ENCODE measurements at regions not wholly inside any gene's neighbourhood (a gene's known extent, or its start where the extent isn't known, plus 50 kb on each side); places are given as distances from the start of the nearest gene placed in this dataset.
"Not testable (repeated sequence)": the region's sequence is repeated elsewhere in the genome, so short reads cannot be mapped to it uniquely, and the experiment has no call there.

DNA sequence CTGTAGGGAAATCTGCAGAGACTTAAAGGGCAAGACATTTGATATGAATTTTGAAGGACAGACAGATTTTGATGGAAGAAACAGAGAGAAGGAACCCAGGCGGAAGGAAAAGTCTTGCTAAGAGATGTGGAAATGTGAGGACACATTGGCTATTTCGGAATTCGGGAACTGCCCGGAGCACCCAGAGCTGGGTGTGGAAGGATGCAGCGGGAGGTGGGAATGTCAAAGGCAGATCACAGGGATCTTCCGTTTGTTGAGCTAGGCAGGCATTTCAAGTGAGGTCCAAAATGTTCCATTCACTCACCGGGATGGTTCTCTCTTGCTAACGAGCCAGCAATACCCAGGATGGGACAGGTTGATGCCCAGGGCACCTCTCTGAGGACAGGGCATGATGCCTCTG, 87.2 kb upstream of the CTBP2 start:
- in situ Hi-C loops (cut with MboI; ENCODE audit: low pct_unique_long_range_greater_than_20kb, low sequenced_read_pairs, unreplicated experiment) = no loop called here

DNA sequence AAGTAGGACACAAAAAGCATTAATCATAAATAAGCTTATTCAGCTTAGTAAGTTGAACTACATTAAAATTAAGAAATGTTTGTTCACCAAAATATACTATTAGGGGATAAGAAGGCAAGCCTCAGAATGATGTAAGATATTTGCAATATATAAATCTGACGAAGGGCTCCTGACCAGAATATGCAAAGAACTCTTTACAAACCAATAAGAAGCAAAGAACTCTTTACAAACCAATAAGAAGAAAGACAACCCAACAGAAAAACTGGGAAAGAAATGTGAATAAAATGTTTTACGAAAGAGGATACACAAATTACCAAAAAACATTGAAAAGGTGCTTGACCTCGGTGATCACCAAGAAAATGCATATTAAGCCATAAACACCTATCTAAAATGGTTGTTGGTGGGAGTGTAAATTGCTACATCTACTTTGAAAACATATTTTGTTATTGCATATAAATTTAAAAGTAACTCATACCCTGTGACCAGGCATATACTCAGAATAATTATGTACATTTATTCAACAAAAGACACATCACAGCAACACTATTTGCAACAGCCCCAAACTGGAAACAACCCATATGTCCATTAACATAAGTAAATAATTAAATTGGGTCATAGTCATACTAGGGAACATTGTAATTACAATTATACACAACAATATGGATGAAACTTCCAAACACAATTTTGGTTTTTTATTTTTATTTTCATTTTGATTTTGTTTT, 83.3 kb upstream of the CTBP2 start:
- in situ Hi-C loops (cut with MboI; ENCODE audit: low pct_unique_long_range_greater_than_20kb, low sequenced_read_pairs, unreplicated experiment) = no loop called here
- TF ChIP-seq, protein P1, sequence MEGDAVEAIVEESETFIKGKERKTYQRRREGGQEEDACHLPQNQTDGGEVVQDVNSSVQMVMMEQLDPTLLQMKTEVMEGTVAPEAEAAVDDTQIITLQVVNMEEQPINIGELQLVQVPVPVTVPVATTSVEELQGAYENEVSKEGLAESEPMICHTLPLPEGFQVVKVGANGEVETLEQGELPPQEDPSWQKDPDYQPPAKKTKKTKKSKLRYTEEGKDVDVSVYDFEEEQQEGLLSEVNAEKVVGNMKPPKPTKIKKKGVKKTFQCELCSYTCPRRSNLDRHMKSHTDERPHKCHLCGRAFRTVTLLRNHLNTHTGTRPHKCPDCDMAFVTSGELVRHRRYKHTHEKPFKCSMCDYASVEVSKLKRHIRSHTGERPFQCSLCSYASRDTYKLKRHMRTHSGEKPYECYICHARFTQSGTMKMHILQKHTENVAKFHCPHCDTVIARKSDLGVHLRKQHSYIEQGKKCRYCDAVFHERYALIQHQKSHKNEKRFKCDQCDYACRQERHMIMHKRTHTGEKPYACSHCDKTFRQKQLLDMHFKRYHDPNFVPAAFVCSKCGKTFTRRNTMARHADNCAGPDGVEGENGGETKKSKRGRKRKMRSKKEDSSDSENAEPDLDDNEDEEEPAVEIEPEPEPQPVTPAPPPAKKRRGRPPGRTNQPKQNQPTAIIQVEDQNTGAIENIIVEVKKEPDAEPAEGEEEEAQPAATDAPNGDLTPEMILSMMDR (IDR thresholded peaks at IDR 0.05; ENCODE audit: extremely low read depth, insufficient read depth, missing control alignments) = no peak
- DNase-seq (ENCODE audit: low spot score) = no peak

More for the DNA sequence above, 87.2 kb upstream of the CTBP2 start:
- TF ChIP-seq, protein P1 (IDR thresholded peaks at IDR 0.05; ENCODE audit: extremely low read depth, insufficient read depth, missing control alignments) = no peak
- DNase-seq (ENCODE audit: low spot score) = no peak

DNA sequence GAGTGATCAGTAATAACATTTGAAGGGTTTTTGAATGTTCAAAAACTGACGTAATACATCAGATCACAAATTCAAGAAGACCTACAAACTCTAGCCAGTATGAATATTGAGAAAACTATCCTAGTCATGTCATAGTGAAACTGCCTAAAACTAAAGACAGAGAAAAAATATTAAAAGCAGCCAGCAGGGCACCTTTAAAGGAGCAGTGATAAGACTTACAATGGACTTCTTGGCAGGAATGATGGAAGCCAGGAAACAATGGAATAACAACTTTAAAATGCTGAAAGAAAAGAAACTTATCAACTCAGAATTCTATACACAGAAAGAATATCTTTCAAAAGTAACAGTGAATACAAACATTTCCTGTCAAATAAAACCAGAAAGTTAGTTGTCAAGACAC, 78.3 kb upstream of the CTBP2 start:
- in situ Hi-C loops (cut with MboI; ENCODE audit: low pct_unique_long_range_greater_than_20kb, low sequenced_read_pairs, unreplicated experiment) = no loop called here

DNA sequence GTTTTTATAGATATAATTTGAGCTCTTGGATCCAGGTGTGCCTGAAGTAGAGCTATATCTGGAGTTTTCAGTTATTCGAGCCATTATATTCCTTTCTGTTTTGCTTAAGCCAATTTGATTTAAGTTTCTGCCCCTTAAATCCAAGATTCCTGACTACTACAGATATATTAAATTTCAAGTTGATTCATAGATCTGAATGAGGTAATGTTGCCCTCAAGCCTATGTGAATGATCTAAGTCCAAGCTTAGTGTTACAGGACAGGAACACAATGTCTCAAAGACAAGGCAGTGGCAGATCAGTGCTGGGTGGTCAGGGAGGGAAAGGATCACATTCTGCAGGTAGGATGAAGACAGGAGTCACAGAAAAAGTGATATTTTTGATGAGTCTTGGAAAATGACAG, 75.7 kb upstream of the CTBP2 start:
- in situ Hi-C loops (cut with MboI; ENCODE audit: low pct_unique_long_range_greater_than_20kb, low sequenced_read_pairs, unreplicated experiment) = no loop called here
- TF ChIP-seq, protein P1 (IDR thresholded peaks at IDR 0.05; ENCODE audit: extremely low read depth, insufficient read depth, missing control alignments) = no peak
- DNase-seq (ENCODE audit: low spot score) = no peak

More for the DNA sequence above, 78.3 kb upstream of the CTBP2 start:
- DNase-seq (ENCODE audit: low spot score) = no peak
- TF ChIP-seq, protein P1 (IDR thresholded peaks at IDR 0.05; ENCODE audit: extremely low read depth, insufficient read depth, missing control alignments) = no peak

DNA sequence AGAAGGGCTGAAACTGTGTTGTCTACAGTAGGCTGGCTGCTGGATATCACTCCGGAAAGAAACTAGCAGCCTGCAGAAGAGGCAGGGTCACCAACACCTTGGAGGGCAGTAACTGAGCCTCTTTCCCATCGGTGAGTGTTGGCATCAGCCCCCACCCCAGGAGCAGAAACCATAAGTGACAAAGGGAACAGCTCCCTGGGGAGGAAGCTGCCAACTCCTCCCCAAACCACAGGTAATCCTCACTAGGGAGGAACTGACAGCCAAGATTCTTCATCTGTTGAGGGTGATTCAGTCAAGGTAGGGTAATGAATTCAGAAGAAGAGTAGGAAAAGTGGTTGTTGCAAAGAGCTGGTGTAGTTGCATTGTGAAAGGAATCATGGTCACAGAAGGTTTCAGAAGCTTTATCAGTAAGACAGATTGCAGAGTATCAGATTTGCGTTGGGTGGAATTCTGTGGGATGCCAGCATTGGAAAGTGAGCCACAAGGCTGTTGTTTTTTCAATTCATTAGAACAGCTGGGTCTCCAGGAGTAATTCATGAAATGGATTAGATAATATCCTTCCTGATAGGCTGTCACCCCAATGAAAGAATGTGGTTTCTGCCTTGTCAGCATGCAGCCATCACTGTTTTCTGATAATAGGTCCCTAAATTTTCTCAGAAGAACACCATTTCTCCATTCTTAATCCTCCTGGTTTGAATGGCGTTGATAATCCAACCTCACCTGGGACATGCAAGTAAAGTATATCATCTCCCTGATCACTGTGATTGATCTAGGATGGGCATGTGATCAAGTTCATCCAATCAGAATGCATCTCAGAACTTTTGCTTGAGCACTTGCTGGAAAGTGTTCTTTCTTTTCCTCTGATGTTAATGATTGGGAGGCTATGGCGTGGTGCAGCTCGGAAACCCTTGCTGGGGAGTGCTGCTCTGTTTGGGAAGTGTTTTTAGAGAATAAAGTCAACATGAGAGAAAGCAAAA, 75.0 kb upstream of the CTBP2 start:
- in situ Hi-C loops (cut with MboI; ENCODE audit: low pct_unique_long_range_greater_than_20kb, low sequenced_read_pairs, unreplicated experiment) = no loop called here
- TF ChIP-seq, protein P1 (IDR thresholded peaks at IDR 0.05; ENCODE audit: extremely low read depth, insufficient read depth, missing control alignments) = no peak
- DNase-seq (ENCODE audit: low spot score) = no peak

DNA sequence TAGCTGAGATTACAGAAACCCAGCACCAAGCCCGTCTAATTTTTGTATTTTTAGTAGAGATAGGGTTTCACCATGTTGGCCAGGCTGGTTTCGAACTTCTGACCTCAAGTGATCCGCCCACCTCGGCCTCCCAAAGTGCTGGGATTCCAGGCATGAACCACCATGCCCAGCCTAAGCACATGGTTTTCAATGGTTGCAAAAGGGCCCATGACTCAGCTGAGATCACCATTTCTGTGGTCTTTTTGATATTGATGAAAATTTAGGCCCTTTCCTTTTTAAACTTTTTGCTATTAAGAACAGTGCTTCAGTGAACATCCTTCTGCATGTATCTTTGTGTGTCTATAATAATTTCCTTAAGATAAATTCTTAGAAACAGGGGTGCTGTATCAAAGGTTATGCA, 74.2 kb upstream of the CTBP2 start:
- in situ Hi-C loops (cut with MboI; ENCODE audit: low pct_unique_long_range_greater_than_20kb, low sequenced_read_pairs, unreplicated experiment); DNase-seq (ENCODE audit: low spot score): not testable (repeated sequence)

DNA sequence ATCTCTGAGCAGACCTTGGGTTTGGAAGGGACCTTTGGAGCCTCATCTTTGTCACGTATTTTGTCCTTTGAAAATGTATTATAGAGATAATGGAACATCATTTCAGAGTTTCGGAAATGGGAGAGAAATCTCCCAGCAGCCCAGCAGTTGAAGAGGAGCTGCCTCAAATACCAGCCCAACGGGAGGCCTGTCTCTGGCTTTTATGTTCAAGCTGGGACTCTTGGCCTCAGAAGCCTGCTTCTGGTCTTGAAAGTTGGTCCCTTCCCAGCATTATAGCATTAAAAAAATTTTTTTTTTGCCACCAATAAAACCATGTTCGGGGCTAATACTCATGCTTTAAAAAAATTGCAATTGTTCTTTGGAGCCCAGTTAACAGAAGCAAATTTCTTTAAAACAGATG, 73.4 kb upstream of the CTBP2 start:
- TF ChIP-seq, protein P1 (IDR thresholded peaks at IDR 0.05; ENCODE audit: extremely low read depth, insufficient read depth, missing control alignments) = no peak
- no peak for DNase-seq (ENCODE audit: low spot score)
- in situ Hi-C loops (cut with MboI; ENCODE audit: low pct_unique_long_range_greater_than_20kb, low sequenced_read_pairs, unreplicated experiment) = no loop called here
